ENCODE measurements at regions not wholly inside any gene's neighbourhood (a gene's known extent, or its start where the extent isn't known, plus 50 kb on each side); places are given as distances from the start of the nearest gene placed in this dataset.

DNA sequence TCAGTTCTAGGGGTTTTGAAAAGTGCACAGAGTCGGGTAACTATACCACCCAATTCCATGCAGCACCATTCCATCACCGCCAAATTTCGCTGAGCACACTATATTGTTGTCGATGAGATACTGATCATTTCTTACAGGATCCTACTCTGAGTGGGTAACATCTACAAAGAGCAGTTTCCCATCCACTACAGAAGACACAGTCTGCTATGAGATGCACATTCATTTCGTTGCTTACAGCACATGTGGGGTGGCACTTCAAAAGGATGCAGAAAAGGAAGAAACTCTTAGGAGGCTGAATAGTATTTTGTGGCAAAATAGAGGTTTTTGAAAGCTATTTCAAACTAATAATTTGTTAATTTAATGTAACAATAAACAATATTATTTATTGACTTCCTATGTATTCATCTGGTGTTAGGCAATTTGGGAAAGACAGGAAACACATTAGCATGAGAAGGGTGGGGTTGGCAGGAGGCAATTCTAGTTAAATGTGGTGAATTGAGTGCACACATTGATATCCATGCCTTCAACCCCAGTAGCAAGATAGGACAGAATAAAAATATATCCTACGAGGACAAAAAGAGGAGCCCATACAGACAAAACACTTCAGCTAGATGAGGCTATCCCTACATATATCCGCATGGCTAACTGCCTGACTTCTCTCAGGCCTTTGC is 186.8 kb upstream of the PARP11 start:
- CTCF ChIA-PET = interaction anchor here (0.6 to 1.4 kb wide), 3 partner anchors 13 to 217 kb away, joined by 3 to 5 read pairs (median 3); no protein-coding TSS in a partner anchor
- Histone ChIP-seq H3K4me3 (ENCODE audit: low read depth, low read length) (no peak overlapping the region), H3K36me3 (ENCODE audit: control insufficient read depth in 2 of 2, insufficient read depth in 1 of 2, low read length in 2 of 2) (no peaks in the 10 kb centered on the region), H3K27ac (ENCODE audit: extremely low read depth, low read depth, low read length) (no peak overlapping the region), H3K9me3 (ENCODE audit: control insufficient read depth, insufficient read depth, low read depth, low read length) (no peaks in the 10 kb centered on the region), H3K4me1 (ENCODE audit: control insufficient read depth, insufficient read depth, low read length) (no peaks in the 10 kb centered on the region)
- TF ChIP-seq, protein P1, sequence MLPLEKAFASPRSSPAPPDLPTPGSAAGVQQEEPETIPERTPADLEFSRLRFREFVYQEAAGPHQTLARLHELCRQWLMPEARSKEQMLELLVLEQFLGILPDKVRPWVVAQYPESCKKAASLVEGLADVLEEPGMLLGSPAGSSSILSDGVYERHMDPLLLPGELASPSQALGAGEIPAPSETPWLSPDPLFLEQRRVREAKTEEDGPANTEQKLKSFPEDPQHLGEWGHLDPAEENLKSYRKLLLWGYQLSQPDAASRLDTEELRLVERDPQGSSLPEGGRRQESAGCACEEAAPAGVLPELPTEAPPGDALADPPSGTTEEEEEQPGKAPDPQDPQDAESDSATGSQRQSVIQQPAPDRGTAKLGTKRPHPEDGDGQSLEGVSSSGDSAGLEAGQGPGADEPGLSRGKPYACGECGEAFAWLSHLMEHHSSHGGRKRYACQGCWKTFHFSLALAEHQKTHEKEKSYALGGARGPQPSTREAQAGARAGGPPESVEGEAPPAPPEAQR (tag by site-specific recombination; IDR thresholded peaks at IDR 0.05) = no peak
- no peak for TF ChIP-seq SETDB1 (IDR thresholded peaks at IDR 0.05; ENCODE audit: insufficient read length, low read length)
- POLR2A ChIA-PET = no interaction called here

GRCh38 chr12:4056910-4057845 is 184.0 kb upstream of the PARP11 start:
- H3K36me3 ChIP-seq (ENCODE audit: control insufficient read depth in 2 of 2, insufficient read depth in 1 of 2, low read length in 2 of 2) = no peaks in the 10 kb centered on the region
- H3K4me3 ChIP-seq (ENCODE audit: low read depth, low read length) = no peak overlapping the region
- ChIA-PET POLR2A (no interaction called here), CTCF (interaction anchor here (0.6 kb wide), 1 partner anchor 399 kb away, joined by 3 read pairs; no protein-coding TSS in a partner anchor)
- no peaks in the 10 kb centered on the region for H3K4me1 ChIP-seq (ENCODE audit: control insufficient read depth, insufficient read depth, low read length)
- no peak for TF ChIP-seq MZF1 (tag by site-specific recombination; IDR thresholded peaks at IDR 0.05; ENCODE audit: borderline replicate concordance)
- no peak for TF ChIP-seq IKZF3 (tag by site-specific recombination; IDR thresholded peaks at IDR 0.05)
- TF ChIP-seq ZNF473 (tag by site-specific recombination; IDR thresholded peaks at IDR 0.05) = no peak
- no peak for TF ChIP-seq KLF8 (tag by site-specific recombination; IDR thresholded peaks at IDR 0.05)
- no peak for TF ChIP-seq ZNF776 (tag by site-specific recombination; IDR thresholded peaks at IDR 0.05; ENCODE audit: borderline replicate concordance)
- no peak for TF ChIP-seq BCL11B (tag by site-specific recombination; IDR thresholded peaks at IDR 0.05; ENCODE audit: low read depth)
- no peak for TF ChIP-seq ZNF175 (tag by site-specific recombination; IDR thresholded peaks at IDR 0.05)
- no peak for TF ChIP-seq PRDM1 (tag by site-specific recombination; IDR thresholded peaks at IDR 0.05)
- TF ChIP-seq KLF17 (tag by site-specific recombination; IDR thresholded peaks at IDR 0.05) = no peak
- TF ChIP-seq ZNF280D (tag by site-specific recombination; IDR thresholded peaks at IDR 0.05) = no peak
- no peak for TF ChIP-seq ZNF211 (tag by site-specific recombination; IDR thresholded peaks at IDR 0.05; ENCODE audit: low read depth)
- TF ChIP-seq ZNF624 (tag by site-specific recombination; IDR thresholded peaks at IDR 0.05) = no peak
- TF ChIP-seq ZBTB26 (tag by site-specific recombination; optimal IDR thresholded peaks at IDR 0.05) = no peak
- no peak for TF ChIP-seq ZNF274 (IDR thresholded peaks at IDR 0.05; ENCODE audit: low read length)
- no peak for TF ChIP-seq ZNF274 (tag by site-specific recombination; IDR thresholded peaks at IDR 0.05; ENCODE audit: borderline replicate concordance)
- TF ChIP-seq ZXDB (tag by site-specific recombination; IDR thresholded peaks at IDR 0.05) = no peak
- no peaks in the 10 kb centered on the region for H3K9me3 ChIP-seq (ENCODE audit: control insufficient read depth, insufficient read depth, low read depth, low read length)
- H3K27ac ChIP-seq (ENCODE audit: extremely low read depth, low read depth, low read length) = no peak overlapping the region
